Islet of Langerhans (tissue), 1 donor: ENCODE measurements at regions not wholly inside any gene's neighbourhood (a gene's known extent, or its start where the extent isn't known, plus 50 kb on each side); places are given as distances from the start of the nearest gene placed in this dataset.

Source experiments
- FAIRE-seq: peaks from one replicate; lab custom pipeline; 2011; peaks lifted over from hg19 to GRCh38; lab: Jason Lieb, UNC

DNA sequence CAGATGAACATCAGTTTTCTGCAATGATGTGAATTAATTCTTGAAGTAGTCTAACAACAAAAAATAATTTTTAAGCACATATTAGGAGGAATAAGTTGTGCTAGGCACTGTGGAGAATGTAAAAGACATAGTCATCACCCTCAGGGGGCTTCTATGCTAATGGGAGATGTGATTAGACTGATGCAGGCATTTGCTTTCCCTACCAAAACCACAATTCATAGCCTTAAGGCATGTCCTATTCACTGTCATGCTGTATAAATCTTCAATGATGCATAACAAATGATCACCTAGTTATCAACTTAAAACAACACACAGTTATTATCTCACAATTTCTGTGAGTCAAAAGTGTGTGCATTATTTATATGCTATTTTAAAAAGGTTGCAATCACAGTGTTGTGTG, 422.6 kb downstream of the MAN2A1 start:
- no peak for FAIRE-seq

DNA sequence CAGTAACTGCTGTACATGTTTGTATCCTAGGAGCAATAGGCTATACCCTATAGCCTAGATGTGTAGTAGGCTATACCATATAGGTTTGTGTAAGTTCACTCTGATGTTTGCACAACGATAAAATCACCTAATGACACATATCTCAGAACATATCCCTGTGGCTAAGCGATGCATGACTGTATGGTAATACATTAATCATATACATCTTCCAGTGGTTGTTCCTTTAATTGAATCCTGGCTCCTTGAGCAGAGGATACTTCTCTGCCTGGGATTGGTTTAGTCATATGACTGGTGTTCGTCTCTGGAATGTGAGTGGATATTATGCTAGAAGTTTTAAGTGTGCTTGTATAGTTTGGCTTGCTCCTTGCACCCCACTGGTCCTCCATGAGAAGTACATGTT, 425.8 kb downstream of the MAN2A1 start:
- FAIRE-seq, result no peak

DNA sequence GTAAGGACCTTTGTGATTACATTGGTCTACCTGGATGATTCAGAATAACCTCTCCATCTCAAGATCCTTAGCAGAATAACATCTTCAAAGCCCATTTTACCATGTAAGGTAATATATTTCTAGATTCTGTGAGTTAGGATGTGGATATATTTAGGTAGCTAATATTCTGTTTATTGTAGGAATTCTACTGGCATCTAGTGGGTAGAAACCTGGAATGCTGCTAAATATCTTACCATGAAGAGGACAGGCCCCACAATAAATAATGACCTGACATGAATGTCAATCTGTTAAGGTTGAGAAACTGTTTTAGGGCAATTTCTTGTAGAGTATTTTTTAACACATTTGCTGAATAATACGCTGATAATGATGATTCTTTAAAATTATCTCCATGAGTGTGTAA, 426.8 kb downstream of the MAN2A1 start:
- FAIRE-seq, result no peak

DNA sequence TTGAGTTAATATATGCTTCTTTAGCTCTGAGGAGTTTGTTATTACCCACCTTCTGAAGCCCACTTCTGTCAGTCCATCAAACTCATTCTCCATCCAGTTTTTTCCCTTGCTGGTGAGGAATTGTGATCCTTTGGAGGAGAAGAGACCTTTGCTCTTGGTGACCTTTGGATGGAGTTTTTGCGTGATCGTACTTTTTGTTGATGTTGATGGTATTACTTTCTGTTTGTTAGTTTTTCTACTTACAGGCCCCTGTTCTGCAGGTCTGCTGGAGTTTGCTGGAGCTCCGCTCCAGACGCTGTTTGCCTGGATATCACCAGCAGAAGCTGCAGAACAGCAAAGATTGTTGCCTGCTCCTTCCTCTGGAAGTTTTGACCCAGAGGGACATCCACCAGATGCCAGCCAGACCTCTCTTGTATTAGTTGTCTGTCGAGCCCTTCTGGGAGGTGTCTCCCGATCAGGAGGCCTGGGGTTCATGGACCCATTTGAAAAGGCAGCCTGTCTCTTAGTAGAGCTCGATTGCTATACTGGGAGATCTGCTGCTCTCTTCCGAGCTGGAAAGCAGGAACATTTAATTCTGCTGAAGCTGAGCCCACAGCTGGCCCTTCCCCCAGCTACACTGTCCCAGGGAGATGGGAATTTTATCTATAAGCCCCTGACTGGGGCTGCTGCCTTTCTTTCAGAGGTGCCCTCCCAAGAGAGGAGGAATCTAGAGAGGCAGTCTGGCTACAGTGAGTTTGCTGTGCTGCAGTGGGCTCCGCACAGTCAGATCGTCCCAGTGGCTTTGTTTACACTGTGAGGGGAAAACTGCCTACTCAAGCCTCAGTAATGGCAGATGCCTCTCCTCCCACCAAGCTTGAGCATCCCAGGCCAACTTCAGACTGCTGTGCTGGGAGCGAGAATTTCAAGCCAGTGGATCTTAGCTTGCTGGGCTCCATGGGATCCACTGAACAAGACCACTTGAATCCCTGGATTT, 445.5 kb downstream of the MAN2A1 start:
- no peak for FAIRE-seq

DNA sequence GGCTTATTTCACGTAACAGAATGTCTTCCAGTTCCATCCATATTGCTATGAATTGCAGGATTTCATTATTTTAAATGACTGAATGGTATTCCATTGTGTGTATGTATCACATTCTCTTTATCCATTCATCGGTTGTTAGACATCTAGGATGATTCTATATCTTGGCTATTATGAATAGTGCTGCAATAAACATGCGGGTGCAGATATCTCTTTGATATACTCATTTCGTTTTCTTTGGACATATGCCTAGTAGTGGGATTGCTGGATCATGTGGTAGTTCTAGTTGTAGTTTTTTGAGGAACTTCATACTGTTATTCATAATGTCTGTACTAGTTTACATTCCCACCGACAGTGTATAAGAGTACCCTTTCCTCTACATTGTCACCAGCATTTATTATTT, 460.5 kb downstream of the MAN2A1 start:
- FAIRE-seq, result no peak

DNA sequence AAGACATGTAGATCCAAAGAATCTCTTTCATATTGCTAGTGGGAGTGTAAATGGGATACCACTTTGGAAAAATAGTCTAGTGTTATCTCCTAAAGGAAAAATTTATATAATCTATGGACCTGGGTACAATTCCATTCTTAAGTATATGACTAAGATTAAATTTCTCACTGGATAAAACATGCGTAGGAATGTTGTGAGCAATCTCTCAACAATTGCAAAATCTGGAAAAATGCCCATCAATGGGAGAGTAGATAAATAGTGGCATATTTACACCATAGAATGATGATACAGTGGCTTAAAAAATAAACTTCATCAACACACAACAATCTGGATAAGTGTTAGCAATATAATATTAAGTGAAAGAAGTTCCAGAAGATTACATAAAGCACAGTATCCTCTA, 469.5 kb downstream of the MAN2A1 start:
- no peak for FAIRE-seq

DNA sequence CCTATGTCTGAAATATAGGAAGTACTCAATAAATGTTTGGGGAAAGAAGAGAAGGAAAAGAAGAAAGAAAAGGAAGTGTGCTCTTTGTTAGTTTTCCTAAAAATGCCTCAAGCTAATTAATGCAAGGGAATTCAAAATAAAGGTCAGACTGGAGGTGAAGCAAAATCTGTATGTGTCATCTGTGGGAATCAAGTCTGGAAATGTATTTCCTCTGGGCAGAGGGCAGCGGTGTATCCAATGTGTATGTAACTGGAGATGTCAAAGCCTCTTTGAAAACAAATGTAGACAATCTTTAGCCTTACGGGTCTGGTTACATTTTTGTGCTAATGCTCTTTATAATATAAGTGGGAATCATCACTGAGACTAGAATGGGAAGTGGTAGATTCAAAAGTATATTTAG, 471.4 kb downstream of the MAN2A1 start:
- no peak for FAIRE-seq

DNA sequence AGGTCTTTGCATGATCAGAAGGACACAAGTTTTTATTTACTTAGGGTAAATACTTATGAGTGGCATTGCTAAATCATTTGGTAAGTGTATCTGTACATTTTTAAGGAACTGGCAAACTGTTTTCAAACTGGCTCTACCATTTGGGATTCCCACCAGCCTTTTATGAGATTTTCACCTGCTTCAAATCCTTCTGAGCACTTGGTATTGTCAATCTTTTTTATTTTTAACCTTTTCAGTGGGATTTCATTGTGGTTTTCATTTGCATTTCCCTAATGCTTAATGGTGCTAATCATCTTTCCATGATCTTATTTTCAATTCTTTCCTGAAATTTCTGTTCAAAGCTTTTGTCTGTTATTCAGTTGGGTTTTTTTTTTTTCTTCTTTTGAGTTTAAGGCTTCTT, 475.6 kb downstream of the MAN2A1 start:
- FAIRE-seq, result no peak

DNA sequence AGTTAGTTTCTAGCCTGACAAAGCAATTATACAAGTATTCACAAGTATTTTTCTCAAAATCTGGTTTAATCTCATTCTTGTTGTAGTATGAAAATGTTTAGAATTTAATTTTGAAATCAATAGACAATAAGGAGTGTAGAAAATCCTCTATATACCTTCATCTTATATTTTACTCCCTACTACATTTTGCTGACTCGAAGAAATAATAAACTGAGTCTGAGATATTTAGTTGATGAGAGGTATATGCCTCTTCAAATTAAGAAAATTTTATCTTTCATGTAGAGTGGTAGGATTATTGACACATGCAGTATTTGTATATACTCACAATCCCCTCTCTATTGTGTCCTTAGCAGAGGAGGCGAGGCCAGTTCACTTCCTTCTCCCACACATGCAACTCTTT, 477.7 kb downstream of the MAN2A1 start:
- FAIRE-seq, result no peak

DNA sequence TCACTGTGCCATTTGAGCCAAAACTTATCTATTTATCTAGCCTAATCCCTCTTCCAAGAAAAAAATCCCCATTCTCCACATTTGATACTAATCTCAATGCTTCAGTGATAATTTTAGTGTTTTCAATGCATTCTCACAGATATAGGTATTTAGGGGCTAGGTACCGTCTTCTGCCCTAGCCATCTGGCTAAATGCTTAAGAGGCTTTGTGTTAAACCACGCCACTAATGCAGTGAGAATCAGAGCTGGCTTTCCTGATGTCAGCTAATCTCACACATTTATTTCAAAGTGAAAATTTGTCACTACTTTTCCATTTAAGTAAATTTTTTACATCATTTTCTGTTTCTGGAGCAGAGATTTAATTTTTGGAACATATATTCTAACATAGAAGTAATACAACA, 479.7 kb downstream of the MAN2A1 start:
- no peak for FAIRE-seq

DNA sequence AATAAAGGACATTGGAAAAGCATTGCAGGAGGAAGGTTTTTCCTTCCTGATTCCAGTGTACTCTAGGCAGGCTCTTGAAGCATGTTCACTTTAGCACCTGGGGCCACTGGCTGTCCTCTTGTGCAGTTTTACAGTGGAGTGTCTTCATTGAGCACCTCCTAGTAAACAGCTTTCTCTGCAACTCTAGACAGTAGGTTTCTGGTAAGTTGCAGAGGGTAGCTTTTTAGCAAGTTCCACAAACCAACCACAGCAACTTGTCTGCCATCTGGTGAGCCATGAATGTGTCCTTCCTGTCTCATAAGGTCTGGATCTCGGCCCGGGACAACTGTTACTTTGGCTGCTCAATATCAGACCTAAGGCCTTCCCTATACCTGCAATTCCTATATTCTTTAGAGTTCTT, 488.0 kb downstream of the MAN2A1 start:
- FAIRE-seq, result no peak

DNA sequence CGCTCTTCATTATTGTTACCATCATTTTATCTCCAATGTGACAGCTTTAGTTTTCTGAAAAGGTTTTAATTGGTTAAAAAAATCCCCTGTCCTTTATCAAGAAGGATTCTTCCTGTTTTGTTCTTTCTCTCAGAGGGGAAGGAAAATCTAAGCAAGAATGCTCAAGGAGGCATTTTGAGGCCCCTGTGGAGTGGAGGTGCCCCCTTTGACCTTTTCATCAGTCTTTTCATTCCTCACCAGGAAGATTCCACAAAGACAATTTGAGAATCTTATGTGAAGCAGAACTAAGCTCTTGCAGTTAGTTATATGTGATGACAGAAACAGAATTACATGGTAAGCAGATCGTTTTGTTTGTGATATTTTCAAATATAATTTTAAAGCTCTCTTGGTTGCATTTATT, 489.6 kb downstream of the MAN2A1 start:
- no peak for FAIRE-seq

DNA sequence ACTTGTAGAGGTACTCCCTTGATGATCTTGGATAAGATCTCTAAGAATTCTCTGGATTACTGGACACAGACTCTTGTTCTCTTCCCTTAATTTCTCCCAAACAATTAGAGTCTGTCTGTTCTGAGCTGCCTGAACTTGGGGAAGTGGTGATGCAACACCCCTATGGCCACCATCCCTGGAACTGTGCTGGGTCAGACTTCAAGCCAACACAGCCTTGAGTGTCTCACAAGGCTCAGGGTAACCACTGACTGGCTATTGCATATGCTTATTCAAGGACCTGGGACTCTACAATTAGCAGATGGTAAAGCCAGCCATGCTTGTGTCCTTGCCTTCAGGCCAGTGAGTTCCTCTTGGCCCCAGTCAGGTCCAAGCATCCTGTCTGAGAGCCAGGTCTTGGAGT, 504.5 kb downstream of the MAN2A1 start:
- FAIRE-seq, result no peak

DNA sequence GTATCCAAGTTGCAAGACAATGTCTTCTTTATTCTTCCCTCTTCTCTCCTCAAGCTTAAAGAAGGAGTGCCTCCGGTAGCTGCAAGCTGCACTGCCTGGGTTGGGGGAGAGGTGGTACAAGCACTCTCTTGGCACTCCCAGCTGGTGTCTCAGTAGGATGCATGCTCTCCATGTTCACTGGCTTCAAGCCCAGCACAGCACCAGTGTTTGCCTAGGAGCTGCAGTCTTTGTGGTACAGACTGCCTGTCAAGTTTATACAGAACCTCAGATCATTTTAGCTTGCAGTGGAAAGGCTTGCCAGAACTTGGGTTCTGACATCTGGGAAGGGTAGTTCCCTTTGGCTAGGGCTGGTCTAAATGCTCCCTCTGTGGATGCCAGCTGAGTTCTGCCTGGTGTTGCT, 505.6 kb downstream of the MAN2A1 start:
- no peak for FAIRE-seq

DNA sequence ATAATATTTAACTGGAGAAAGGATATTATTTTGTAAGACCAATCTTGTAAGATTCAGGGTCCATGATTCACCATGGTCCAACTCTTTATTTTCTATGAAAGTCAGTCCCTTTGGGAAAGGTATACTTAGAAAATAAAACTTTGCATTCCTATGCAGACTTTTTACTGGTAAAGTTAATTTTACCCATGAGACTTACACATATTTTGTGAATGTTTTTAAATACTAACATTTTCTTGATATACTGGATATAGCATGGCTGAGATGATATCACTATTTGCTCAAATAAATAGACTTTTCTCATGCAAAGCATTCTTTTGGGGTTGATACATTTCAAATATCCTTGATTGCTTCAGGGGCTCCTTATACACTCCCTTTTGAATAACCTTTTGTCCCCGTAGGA, 512.1 kb downstream of the MAN2A1 start:
- FAIRE-seq, result no peak

DNA sequence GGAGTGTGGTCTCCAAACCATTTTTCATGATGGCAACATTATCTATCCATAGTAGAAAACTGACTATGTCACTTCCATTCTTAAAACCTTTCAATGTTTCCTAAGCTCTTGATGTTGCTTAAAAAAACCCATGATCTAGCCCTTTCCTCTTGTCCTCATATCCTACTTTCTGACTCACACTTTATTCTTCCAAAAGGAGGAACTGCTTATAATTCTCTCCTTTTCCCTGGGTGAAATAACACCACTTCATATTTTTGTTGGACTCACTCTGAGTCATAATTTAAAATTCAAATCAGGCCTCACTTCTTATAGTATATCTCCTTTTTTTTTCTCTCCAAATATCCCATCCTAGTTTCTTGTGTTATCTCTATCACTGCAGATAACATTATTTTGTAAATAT, 513.9 kb downstream of the MAN2A1 start:
- FAIRE-seq, result no peak

DNA sequence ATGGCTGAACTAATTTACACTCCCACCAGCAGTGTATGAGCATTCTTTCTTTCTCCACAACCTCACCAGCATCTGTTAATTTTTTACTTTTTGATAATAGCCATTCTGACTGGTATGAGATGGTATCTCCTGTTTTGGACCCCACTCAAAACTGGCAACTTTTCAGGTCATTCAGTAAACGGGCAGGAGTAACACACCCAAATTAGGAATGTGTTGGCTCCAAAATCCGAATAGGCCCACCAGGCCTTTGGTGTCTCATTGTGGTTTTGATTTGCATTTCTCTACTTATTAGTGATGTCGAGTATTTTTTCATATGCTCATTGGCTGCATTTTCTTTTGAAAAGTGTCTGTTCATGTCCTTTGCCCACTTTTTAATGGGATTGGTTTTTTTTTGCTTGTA, 517.1 kb downstream of the TMEM232 start:
- FAIRE-seq, result no peak

DNA sequence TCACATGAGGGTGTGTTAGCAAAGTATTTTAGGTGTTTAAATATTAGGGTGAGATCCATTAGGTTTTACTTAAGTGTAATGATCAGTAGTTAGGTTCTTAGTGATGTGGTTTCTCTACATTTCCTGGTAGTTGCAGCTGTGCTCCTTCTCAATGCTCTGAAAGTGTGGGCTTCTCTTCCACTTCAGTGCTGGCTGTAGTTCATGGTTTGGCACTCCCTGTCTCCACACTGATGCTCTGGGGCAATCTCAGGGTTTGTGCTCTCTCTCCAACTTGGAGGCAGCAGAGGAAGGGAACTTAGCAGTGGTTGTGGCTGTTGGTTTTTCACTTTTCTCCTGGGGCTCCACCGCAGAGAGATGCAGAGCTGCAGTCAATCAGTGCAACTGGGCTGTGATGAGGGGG, 507.5 kb downstream of the TMEM232 start:
- FAIRE-seq, result no peak

DNA sequence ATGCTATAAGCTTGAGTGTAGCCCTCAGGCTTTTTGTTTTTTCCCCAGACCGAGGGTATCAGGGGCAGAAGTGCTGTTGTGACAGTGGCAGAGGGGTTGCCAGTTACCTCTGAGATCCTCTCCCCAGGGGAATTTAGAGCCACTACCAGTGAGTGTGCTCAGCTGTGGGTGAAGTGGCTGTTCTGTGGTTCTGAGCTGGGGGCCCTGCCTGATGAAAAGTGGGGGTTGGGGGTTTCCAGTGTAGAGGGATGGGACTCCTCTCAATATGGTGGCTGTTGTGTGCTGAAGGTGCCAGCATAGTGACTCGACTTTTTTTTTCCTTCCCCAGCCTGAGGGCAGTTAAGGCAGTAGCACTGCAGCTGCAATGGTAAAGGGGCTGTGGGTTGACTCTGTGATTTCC, 506.7 kb downstream of the TMEM232 start:
- no peak for FAIRE-seq

DNA sequence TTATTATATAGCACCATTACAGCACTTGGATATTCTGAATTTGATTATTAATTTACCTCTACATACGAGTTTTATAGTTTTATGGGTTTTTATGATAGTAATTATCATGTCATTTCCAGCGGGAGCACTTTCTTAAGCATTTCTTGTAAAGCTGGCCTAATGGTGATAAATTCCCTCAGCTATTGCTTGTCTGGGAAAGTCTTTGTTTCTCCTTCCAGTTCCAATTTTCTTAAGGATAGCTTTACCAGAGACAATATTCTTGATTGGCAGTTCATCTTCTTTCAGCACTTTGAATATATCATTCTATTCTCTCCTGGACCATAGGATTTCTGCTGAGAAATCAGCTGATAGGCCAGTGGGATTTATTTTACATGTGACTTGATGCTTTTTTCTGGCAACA, 505.4 kb downstream of the TMEM232 start:
- no peak for FAIRE-seq

DNA sequence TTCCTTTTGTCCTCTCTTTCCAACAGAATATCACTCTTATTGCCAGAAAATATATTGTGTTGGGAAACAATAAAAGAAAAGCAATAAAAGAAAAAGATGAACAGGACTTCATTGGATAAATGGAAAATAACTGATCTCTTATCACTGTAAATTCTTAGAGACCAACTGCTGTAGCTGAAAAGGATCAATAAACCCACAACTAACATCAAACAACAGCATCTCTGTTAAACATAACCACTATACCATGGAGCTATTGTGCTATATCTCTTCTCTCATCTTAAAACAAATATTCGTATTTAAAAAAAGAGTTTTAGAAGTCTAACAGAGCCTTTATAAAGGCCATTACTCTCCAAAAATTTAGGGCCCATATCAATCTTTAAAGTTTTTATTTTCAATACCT, 502.4 kb downstream of the TMEM232 start:
- no peak for FAIRE-seq

DNA sequence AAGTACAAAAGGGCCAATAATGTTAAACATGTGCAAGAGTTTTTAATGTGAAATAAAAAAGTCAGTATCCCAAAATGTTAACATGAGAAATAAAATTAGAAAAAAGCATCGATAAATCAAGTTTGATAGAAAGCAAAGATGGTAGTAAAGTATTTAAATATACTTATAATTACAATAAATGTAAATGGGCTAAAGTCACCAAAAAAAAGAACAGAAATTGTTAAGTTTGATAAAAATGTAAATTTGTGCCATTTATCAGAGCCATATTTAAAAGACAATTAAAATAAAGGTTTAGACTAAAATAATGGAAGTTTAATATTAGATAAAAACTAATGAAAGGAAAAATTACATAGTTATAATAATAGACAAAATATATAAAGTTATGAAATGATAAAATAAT, 500.5 kb downstream of the TMEM232 start:
- no peak for FAIRE-seq

DNA sequence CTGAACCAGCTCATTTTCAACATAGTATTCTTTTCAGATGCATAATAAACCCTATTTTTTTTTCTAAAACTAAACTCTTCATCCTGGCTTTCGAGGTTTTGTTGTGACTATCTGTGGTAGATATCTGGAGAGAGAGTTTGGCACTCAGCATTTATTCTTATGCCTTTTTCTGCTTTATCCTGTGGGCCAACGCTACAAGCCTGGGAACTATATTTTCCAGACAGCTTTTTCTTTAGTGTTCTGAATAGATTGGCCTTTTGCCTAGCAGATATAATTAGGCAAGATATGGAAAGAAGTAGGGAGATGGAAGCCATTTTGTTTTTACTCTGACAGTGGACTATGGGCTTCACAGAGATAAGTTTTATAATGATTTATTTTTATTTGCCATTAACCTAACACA, 486.7 kb downstream of the TMEM232 start:
- FAIRE-seq, result no peak

DNA sequence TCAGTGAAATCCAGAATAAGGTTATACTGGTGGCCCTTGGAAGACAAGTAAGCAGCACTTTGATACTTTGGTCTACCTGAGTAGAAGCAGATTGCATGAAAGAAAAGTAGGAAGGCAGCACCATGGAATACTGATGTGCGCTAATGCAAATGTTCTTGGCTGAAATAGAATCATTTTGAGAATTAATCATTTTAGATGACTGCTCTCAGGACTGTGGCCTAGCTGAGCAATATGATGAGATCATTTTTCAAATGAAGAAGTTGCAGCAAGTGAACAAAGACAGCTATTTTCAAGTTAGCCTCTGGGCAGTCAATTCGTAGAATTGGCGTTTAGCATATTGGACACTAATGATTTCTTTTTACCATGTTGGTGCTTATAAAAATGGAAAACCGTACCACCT, 483.5 kb downstream of the TMEM232 start:
- FAIRE-seq, result no peak

DNA sequence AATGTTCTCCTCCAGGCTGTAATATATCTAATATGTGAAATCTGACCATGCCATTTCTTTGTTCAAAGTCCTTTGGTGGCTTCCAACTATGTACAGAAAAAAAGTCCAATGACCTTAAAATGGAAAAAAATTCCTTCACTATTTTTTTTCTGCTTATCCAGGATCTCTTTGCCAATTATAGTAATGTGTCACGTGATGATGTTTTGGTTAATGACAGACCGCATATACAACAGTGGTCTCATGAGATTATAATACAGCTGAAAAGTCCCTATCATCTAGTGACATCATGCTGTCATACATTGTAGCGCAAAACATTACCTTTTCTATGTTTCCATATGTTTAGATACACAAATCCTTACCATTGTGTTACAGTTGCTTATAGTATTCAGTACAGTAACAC, 477.6 kb downstream of the TMEM232 start:
- FAIRE-seq, result no peak
